Mesenteric fat pad (tissue), 1 donor: ENCODE measurements at regions not wholly inside any gene's neighbourhood (a gene's known extent, or its start where the extent isn't known, plus 50 kb on each side); places are given as distances from the start of the nearest gene placed in this dataset.
"Not testable (repeated sequence)": the region's sequence is repeated elsewhere in the genome, so short reads cannot be mapped to it uniquely, and the experiment has no call there.

Experiments used
- DNase-seq: peaks from one replicate; pipeline ENCODE4 v3.0.0-alpha.2; 2020; ENCODE audit warnings: low spot score
- donor health status: DM: yes; HTN: yes; CAD: no.

- no peak for DNase-seq
These were observed 347.7 kb upstream of the CDH8 start for GRCh38 chr16:62383941-62384340.

GRCh38 chr16:62370445-62370844 is 334.2 kb upstream of the CDH8 start:
- no peak for DNase-seq

- DNase-seq: no peak
These were observed 327.3 kb upstream of the CDH8 start for GRCh38 chr16:62363501-62363900.

- no peak for DNase-seq
These were observed 317.1 kb upstream of the CDH8 start for GRCh38 chr16:62353355-62353754.

GRCh38 chr16:62342216-62342615 is 306.0 kb upstream of the CDH8 start:
- DNase-seq: no peak

GRCh38 chr16:62335356-62335755 is 299.1 kb upstream of the CDH8 start:
- no peak for DNase-seq

- DNase-seq: no peak
These were observed 285.4 kb upstream of the CDH8 start for GRCh38 chr16:62321606-62322005.

- DNase-seq: no peak
These were observed 262.4 kb upstream of the CDH8 start for GRCh38 chr16:62298600-62298999.

GRCh38 chr16:62294213-62294972 is 258.2 kb upstream of the CDH8 start:
- no peak for DNase-seq

- DNase-seq: no peak
These were observed 252.9 kb upstream of the CDH8 start for GRCh38 chr16:62288990-62289629.

GRCh38 chr16:62280506-62280905 is 244.3 kb upstream of the CDH8 start:
- no peak for DNase-seq

- DNase-seq: no peak
These were observed 241.7 kb upstream of the CDH8 start for GRCh38 chr16:62277942-62278341.

- no peak for DNase-seq
These were observed 240.4 kb upstream of the CDH8 start for GRCh38 chr16:62276637-62277036.

- DNase-seq: no peak
These were observed 235.8 kb upstream of the CDH8 start for GRCh38 chr16:62272035-62272434.

- no peak for DNase-seq
These were observed 225.5 kb upstream of the CDH8 start for GRCh38 chr16:62261760-62262159.

- DNase-seq: not testable (repeated sequence)
These were observed 222.7 kb upstream of the CDH8 start for GRCh38 chr16:62258931-62259435.

- DNase-seq: no peak
These were observed 220.2 kb upstream of the CDH8 start for GRCh38 chr16:62256406-62256805.

GRCh38 chr16:62254847-62255246 is 218.6 kb upstream of the CDH8 start:
- no peak for DNase-seq

GRCh38 chr16:62254372-62254771 is 218.1 kb upstream of the CDH8 start:
- no peak for DNase-seq

GRCh38 chr16:62253966-62254365 is 217.7 kb upstream of the CDH8 start:
- DNase-seq: no peak

GRCh38 chr16:62249069-62249468 is 212.8 kb upstream of the CDH8 start:
- DNase-seq: no peak

- DNase-seq: no peak
These were observed 204.5 kb upstream of the CDH8 start for GRCh38 chr16:62240722-62241121.

- DNase-seq: no peak
These were observed 189.4 kb upstream of the CDH8 start for GRCh38 chr16:62225675-62226074.
